SK-N-SH (cell line): ENCODE measurements at regions not wholly inside any gene's neighbourhood (a gene's known extent, or its start where the extent isn't known, plus 50 kb on each side); places are given as distances from the start of the nearest gene placed in this dataset.

Experiments
- CTCF ChIA-PET: fragments of 300-600, 350-600 bp; formaldehyde crosslinking; extraction: SDS; loops from one replicate; lab custom pipeline; 2021; lab: Yijun Ruan, JAX
- POLR2A ChIA-PET: fragments of 350-600 bp; sonication (Branson Sonifier 250); formaldehyde crosslinking; extraction: SDS; loops from one replicate; lab custom pipeline; 2020; ENCODE audit warnings: antibody characterized with exemption, inconsistent platforms; lab: Yijun Ruan, JAX
- DNase-seq: peaks from one replicate; pipeline ENCODE4 v3.0.0; 2012
- H2AFZ ChIP-seq: fragments of 200-600 bp; sonication (generic); 2 replicates; pipeline ENCODE4 v1.8.1; 2016; ENCODE audit warnings: antibody characterized with exemption, mild to moderate bottlenecking, low read depth
- H3F3A ChIP-seq: fragments of 200-600 bp; sonication (generic); replicated peaks from 2 replicates; pipeline ENCODE3; 2016; ENCODE audit warnings: antibody characterized with exemption, mild to moderate bottlenecking; ENCODE audit not compliant: insufficient read depth
- H3K27ac ChIP-seq, 2 experiments: fragments of 200-500 bp in 1 of 2; fragments of 200-600 bp in 1 of 2; sonication (Bioruptor generic) in 1 of 2; sonication (generic), shearing (Covaris generic) in 1 of 2; 2 replicates each; pipeline versions ENCODE4 v1.5.1 to v1.6.1; 2014 to 2016; ENCODE audit warnings: low read depth in 2 of 2, inconsistent platforms in 1 of 2, low read length in 1 of 2, mild to moderate bottlenecking in 1 of 2, mixed read lengths in 1 of 2
- H3K27me3 ChIP-seq: fragments of 200-600 bp; sonication (generic), shearing (Covaris generic); 2 replicates; pipeline ENCODE4 v1.6.1; 2016; ENCODE audit warnings: mixed run types; ENCODE audit not compliant: insufficient read depth
- H3K36me3 ChIP-seq, 2 experiments: fragments of 200-500 bp in 1 of 2; fragments of 200-600 bp in 1 of 2; sonication (Bioruptor generic) in 1 of 2; sonication (generic) in 1 of 2; replicated peaks in 1 of 2; 2 replicates each; pipeline versions ENCODE3 to v1.5.1; 2014 to 2016; ENCODE audit warnings: low read length in 1 of 2, mild to moderate bottlenecking in 1 of 2; ENCODE audit not compliant: insufficient read depth in 2 of 2, control insufficient read depth in 1 of 2
- H3K4me1 ChIP-seq, 2 experiments: fragments of 200-500 bp in 1 of 2; fragments of 200-600 bp in 1 of 2; sonication (Bioruptor generic) in 1 of 2; sonication (generic), shearing (Covaris generic) in 1 of 2; 2 replicates each; pipeline versions ENCODE4 v1.5.1 to v1.6.1; 2014 to 2016; ENCODE audit warnings: low read depth in 1 of 2, low read length in 1 of 2, mixed run types in 1 of 2; ENCODE audit not compliant: insufficient read depth in 2 of 2, control insufficient read depth in 1 of 2
- H3K4me2 ChIP-seq: fragments of 200-600 bp; sonication (generic), shearing (Covaris generic); 2 replicates; pipeline ENCODE4 v1.6.1; 2017; ENCODE audit warnings: mixed run types
- H3K4me3 ChIP-seq, 2 experiments: fragments of 200-500 bp in 1 of 2; fragments of 200-600 bp in 1 of 2; sonication (Bioruptor generic) in 1 of 2; sonication (generic), shearing (Covaris generic) in 1 of 2; 2 replicates each; pipeline versions ENCODE4 v1.5.1 to v1.8.1; 2014 to 2016; ENCODE audit warnings: low read depth in 2 of 2, inconsistent platforms in 1 of 2, low read length in 1 of 2, mild to moderate bottlenecking in 1 of 2, mixed read lengths in 1 of 2, moderate library complexity in 1 of 2
- H3K79me2 ChIP-seq: fragments of 200-600 bp; sonication (generic); 2 replicates; pipeline ENCODE4 v1.8.1; 2017; ENCODE audit warnings: mild to moderate bottlenecking; ENCODE audit not compliant: insufficient read depth
- H3K9ac ChIP-seq: fragments of 200-600 bp; sonication (generic); 2 replicates; pipeline ENCODE4 v1.6.1; 2017; ENCODE audit warnings: mixed run types
- H3K9me2 ChIP-seq: fragments of 200-600 bp; sonication (generic); 2 replicates; pipeline ENCODE4 v1.6.1; 2017; ENCODE audit warnings: mixed run types
- H3K9me3 ChIP-seq: fragments of 200-600 bp; sonication (generic); 2 replicates; pipeline ENCODE4 v1.6.1; 2017; ENCODE audit warnings: mixed run types, mild to moderate bottlenecking, moderate library complexity
- H4K20me1 ChIP-seq: fragments of 200-600 bp; sonication (generic); 2 replicates; pipeline ENCODE4 v1.6.1; 2017; ENCODE audit warnings: mild to moderate bottlenecking, mixed run types; ENCODE audit not compliant: insufficient read depth
- CHD2 ChIP-seq: fragments of 150-350 bp; IDR thresholded peaks from 2 replicates; pipeline ENCODE4 v1.6.1; 2018; ENCODE audit warnings: low read length; ENCODE audit not compliant: partially characterized antibody
- ELF1 ChIP-seq: IDR thresholded peaks from 2 replicates; pipeline ENCODE4 v1.4.0; 2012
- EP300 ChIP-seq, 2 experiments: IDR thresholded peaks; 2 replicates each; pipeline versions ENCODE4 v1.4.0 to v1.6.1; 2012; ENCODE audit warnings: borderline replicate concordance in 1 of 2, low read depth in 1 of 2, low read length in 1 of 2
- FOSL2 ChIP-seq: IDR thresholded peaks from 2 replicates; pipeline ENCODE4 v1.4.0; 2012; ENCODE audit warnings: low read depth, mild to moderate bottlenecking, moderate library complexity, borderline replicate concordance
- FOXJ3 ChIP-seq: sonication (generic); formaldehyde crosslinking; IDR thresholded peaks from 2 replicates; pipeline ENCODE4 v1.5.1; 2020; ENCODE audit warnings: mild to moderate bottlenecking, missing genetic modification reagents
- NFIC ChIP-seq: IDR thresholded peaks from 2 replicates; pipeline ENCODE4 v1.4.0; 2012; ENCODE audit warnings: borderline replicate concordance
- POLR2AphosphoS5 ChIP-seq: IDR thresholded peaks from 2 replicates; pipeline ENCODE4 v1.6.1; 2012; ENCODE audit warnings: low read depth, low read length
- RAD21 ChIP-seq: IDR thresholded peaks from 2 replicates; pipeline ENCODE4 v1.6.1; 2012; ENCODE audit warnings: mild to moderate bottlenecking, low read length
- RCOR1 ChIP-seq: fragments of 150-350 bp; IDR thresholded peaks from 2 replicates; pipeline ENCODE4 v1.6.1; 2017; ENCODE audit warnings: antibody characterized with exemption, low read length
- SMC3 ChIP-seq: IDR thresholded peaks from 2 replicates; pipeline ENCODE4 v1.6.1; 2012; ENCODE audit warnings: low read depth, low read length, improper control_type of control experiment
- TAF1 ChIP-seq: IDR thresholded peaks from 2 replicates; pipeline ENCODE4 v1.6.1; 2012; ENCODE audit warnings: low read depth, mild to moderate bottlenecking, low read length, moderate library complexity, borderline replicate concordance
- TCF12 ChIP-seq: IDR thresholded peaks from 2 replicates; pipeline ENCODE4 v1.4.0; 2012
- TEAD4 ChIP-seq: IDR thresholded peaks from 2 replicates; pipeline ENCODE4 v1.4.0; 2012; ENCODE audit warnings: mild to moderate bottlenecking, borderline replicate concordance; ENCODE audit not compliant: insufficient read depth
- YY1 ChIP-seq: IDR thresholded peaks from 2 replicates; pipeline ENCODE4 v1.4.0; 2012; ENCODE audit warnings: low read depth, mild to moderate bottlenecking
- WGBS: methylation state at CpG from one replicate; pipeline ENCODE4 v1.1.6; 2017; ENCODE audit warnings: low lambda C conversion rate; 5-methylcytosine and 5-hydroxymethylcytosine counted together
- TF ChIP-seq, protein P1 (sequence below): fragments of 200-600 bp; sonication (generic); IDR thresholded peaks from 2 replicates; pipeline ENCODE4 v1.6.1; 2017; ENCODE audit warnings: antibody characterized with exemption, mild to moderate bottlenecking, moderate library complexity
- TF ChIP-seq, protein P2 (sequence below): IDR thresholded peaks from 2 replicates; pipeline ENCODE4 v1.6.1; 2012; ENCODE audit warnings: mild to moderate bottlenecking, low read depth, low read length, moderate library complexity

DNA sequence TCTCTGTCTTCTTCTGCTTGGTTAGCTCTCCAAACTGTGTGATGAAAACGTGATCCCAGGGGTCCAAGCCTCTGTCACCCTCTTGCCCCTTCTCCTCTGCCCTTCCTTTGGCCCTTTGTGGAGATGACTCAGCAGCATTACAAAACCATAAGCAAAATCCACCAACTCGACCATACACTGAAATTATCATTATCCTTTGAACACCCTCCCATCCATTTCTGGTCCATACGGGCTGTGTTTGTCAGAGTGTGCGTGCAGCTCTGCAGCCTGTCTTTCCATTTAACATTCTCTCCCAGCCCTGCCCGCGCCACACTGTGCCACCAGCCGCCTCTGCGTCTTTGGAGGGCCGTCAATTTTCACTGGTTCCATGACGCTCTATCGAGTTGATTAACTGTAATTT is 69.2 kb downstream of the SLC25A47 start (continued):
- TF ChIP-seq, protein P1, sequence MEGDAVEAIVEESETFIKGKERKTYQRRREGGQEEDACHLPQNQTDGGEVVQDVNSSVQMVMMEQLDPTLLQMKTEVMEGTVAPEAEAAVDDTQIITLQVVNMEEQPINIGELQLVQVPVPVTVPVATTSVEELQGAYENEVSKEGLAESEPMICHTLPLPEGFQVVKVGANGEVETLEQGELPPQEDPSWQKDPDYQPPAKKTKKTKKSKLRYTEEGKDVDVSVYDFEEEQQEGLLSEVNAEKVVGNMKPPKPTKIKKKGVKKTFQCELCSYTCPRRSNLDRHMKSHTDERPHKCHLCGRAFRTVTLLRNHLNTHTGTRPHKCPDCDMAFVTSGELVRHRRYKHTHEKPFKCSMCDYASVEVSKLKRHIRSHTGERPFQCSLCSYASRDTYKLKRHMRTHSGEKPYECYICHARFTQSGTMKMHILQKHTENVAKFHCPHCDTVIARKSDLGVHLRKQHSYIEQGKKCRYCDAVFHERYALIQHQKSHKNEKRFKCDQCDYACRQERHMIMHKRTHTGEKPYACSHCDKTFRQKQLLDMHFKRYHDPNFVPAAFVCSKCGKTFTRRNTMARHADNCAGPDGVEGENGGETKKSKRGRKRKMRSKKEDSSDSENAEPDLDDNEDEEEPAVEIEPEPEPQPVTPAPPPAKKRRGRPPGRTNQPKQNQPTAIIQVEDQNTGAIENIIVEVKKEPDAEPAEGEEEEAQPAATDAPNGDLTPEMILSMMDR = no peak
- TF ChIP-seq SMC3 = no peak
- TF ChIP-seq FOSL2 = no peak
- no peak for TF ChIP-seq TAF1
- TF ChIP-seq YY1 = no peak
- TF ChIP-seq TEAD4 = no peak
- TF ChIP-seq EP300 (IDR thresholded peaks at IDR 0.05; ENCODE audit: borderline replicate concordance in 1 of 2, low read depth in 1 of 2, low read length in 1 of 2) = no peak
- TF ChIP-seq ELF1 = no peak
- no peak for TF ChIP-seq TCF12

DNA sequence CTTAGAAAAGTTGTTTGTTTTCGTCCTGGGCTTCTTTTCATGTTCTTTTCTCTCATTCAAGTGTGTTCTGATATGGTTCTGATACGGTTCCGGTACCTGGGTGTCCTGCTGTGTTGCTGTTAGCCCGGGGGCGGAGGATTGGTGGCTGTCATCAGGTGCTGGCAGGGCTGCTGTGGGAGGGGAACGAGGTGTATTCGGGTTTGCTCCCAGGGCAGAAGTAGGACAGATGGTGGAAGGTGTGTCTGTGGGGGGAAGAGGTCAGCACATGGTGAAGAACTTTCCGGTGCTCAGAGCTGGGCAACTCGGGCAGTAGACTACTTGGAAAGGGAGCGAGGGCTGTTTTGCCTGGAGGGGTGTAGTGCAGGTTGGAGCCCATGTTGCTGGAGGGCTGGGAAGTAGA is 70.2 kb downstream of the SLC25A47 start:
- DNase-seq = no peak
- no peaks in the 10 kb centered on the region for H3K9me2 ChIP-seq
- H3K79me2 ChIP-seq = peaks cover 4% of the 10 kb centered on the region
- 92% methylated on average over 10 of the region's 10 CpGs for WGBS
- peak overlapping the region in 1 of 2 experiments; percentile 88; a peak in 2 of 4 replicates for H3K27ac ChIP-seq
- TF ChIP-seq FOXJ3 (0 out of 2 replicates have a peak, but pooled peaks have one; percentile 34), TEAD4 (no peak)
- no peak overlapping the region for H3K4me2 ChIP-seq
- POLR2A ChIA-PET = interaction anchor here (1.3 kb wide), 1 partner anchor 16 kb away, joined by 3 read pairs; no protein-coding TSS in a partner anchor
- no peaks in the 10 kb centered on the region for H4K20me1 ChIP-seq
- H3K9me3 ChIP-seq = no peaks in the 10 kb centered on the region
- CTCF ChIA-PET = interaction anchor here (0.8 to 15.3 kb wide), 8 partner anchors 9 to 1235 kb away, joined by 3 to 310 read pairs (median 19); partner anchors contain the start of gene RTL1
- H3K4me1 ChIP-seq = peaks cover 12 to 75% of the 10 kb centered on the region in 2 experiments; a peak in 3 of 4 replicates
- H3K36me3 ChIP-seq = no peaks in the 10 kb centered on the region
- no peaks in the 10 kb centered on the region for H3F3A ChIP-seq
- no peak overlapping the region for H3K9ac ChIP-seq
- H2AFZ ChIP-seq = no peak overlapping the region
- H3K4me3 ChIP-seq = no peak overlapping the region
- H3K27me3 ChIP-seq = no peaks in the 10 kb centered on the region

DNA sequence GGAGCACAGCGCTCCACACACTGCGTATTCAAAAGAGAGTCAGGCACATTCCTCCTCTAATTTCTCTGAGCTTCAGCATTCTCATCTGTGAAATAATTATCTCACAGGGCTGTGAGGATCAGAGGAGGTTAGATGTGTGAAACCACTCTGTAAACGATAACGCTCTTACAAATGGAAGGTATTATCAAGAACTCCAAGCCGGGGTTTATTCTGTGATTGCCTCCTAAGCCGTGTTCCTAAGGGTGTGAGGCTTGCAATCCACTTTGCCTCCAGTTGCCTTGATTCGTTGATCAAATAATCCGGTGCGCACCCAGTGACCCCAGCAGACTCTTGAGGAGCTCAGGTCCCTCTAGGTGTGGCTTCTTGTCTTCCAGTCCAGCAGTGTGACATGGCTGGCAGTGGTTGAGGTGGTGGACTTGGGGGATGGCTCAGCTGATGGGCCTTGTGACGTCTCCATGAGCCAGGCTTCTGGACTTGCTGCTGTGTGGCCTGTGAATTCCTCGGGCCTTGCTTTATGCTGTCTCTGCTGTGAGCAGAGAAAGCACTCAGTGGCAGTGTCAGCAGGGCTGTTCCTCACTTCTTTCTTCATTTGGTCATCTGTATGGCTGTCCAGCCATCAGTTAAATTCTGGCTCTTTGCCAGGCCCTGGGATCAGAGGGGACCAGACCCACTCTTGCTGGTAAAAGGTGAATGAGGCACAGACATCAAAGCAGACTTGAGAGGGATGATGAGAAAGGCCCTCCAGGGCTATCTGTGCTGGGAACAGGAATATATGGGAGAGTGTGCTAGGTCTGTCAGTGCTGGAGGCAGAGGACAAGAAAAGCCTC is 71.0 kb downstream of the SLC25A47 start:
- POLR2A ChIA-PET = interaction anchor here (0.9 to 1.5 kb wide), 3 partner anchors 15 to 173 kb away, joined by 3 to 4 read pairs (median 3); no protein-coding TSS in a partner anchor
- no peak overlapping the region for H3K4me2 ChIP-seq
- H3K27ac ChIP-seq = peak overlapping the region in 1 of 2 experiments; percentile 88; a peak in 2 of 4 replicates
- H3K9ac ChIP-seq = no peak overlapping the region
- no peak overlapping the region for H2AFZ ChIP-seq
- CTCF ChIA-PET = interaction anchor here (0.8 to 15.3 kb wide), 8 partner anchors 10 to 1235 kb away, joined by 3 to 310 read pairs (median 15); partner anchors contain the start of gene RTL1
- DNase-seq = peak; percentile 77
- H4K20me1 ChIP-seq = no peaks in the 10 kb centered on the region
- peaks cover 4% of the 10 kb centered on the region for H3K79me2 ChIP-seq
- H3K4me1 ChIP-seq = peaks cover 17 to 77% of the 10 kb centered on the region in 2 experiments; a peak in 3 of 4 replicates
- no peaks in the 10 kb centered on the region for H3K9me2 ChIP-seq
- no peak for TF ChIP-seq POLR2AphosphoS5
- TF ChIP-seq, protein P2, sequence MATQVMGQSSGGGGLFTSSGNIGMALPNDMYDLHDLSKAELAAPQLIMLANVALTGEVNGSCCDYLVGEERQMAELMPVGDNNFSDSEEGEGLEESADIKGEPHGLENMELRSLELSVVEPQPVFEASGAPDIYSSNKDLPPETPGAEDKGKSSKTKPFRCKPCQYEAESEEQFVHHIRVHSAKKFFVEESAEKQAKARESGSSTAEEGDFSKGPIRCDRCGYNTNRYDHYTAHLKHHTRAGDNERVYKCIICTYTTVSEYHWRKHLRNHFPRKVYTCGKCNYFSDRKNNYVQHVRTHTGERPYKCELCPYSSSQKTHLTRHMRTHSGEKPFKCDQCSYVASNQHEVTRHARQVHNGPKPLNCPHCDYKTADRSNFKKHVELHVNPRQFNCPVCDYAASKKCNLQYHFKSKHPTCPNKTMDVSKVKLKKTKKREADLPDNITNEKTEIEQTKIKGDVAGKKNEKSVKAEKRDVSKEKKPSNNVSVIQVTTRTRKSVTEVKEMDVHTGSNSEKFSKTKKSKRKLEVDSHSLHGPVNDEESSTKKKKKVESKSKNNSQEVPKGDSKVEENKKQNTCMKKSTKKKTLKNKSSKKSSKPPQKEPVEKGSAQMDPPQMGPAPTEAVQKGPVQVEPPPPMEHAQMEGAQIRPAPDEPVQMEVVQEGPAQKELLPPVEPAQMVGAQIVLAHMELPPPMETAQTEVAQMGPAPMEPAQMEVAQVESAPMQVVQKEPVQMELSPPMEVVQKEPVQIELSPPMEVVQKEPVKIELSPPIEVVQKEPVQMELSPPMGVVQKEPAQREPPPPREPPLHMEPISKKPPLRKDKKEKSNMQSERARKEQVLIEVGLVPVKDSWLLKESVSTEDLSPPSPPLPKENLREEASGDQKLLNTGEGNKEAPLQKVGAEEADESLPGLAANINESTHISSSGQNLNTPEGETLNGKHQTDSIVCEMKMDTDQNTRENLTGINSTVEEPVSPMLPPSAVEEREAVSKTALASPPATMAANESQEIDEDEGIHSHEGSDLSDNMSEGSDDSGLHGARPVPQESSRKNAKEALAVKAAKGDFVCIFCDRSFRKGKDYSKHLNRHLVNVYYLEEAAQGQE = no peak
- peak; percentile 7; the same call in 1 of the 2 replicates for TF ChIP-seq NFIC
- 0 out of 2 replicates have a peak, but pooled peaks have one; percentile 43 for TF ChIP-seq FOXJ3
- TF ChIP-seq RCOR1 = peak; percentile 24; the same call in 1 of the 2 replicates
- TF ChIP-seq EP300 (IDR thresholded peaks at IDR 0.05; ENCODE audit: borderline replicate concordance in 1 of 2, low read depth in 1 of 2, low read length in 1 of 2) = peak in 1 of 2 experiments; percentile 63; a peak in 1 of 4 replicates
- TF ChIP-seq TEAD4 = no peak
- peak; percentile 16; the same call in 1 of the 2 replicates for TF ChIP-seq RAD21
- peak; percentile 39 for TF ChIP-seq CHD2
- TF ChIP-seq, all 33 proteins: peak for 6
- Histone ChIP-seq H3K36me3 (no peaks in the 10 kb centered on the region), H3K9me3 (no peaks in the 10 kb centered on the region), H3K4me3 (no peak overlapping the region), H3K27me3 (no peaks in the 10 kb centered on the region), H3F3A (no peaks in the 10 kb centered on the region)
- WGBS = 96% methylated on average over 11 of the region's 11 CpGs
